Central memory CD8-positive, alpha-beta T cell (primary cell): ENCODE measurements at regions not wholly inside any gene's neighbourhood (a gene's known extent, or its start where the extent isn't known, plus 50 kb on each side); places are given as distances from the start of the nearest gene placed in this dataset.
"Not testable (repeated sequence)": the region's sequence is repeated elsewhere in the genome, so short reads cannot be mapped to it uniquely, and the experiment has no call there.

ENCODE experiments used
- ATAC-seq: fragments of 150-1000 bp; cut with Tn5 transposase; replicated peaks from 2 replicates; pipeline ENCODE4 v1.10.0; 2022; ENCODE audit warnings: mild to moderate bottlenecking, moderate FRiP score, moderate number of reproducible peaks; ENCODE audit not compliant: poor library complexity, severe bottlenecking; ENCODE audit errors: extremely low read depth
- DNase-seq, 2 donors: peaks; one replicate each; pipeline ENCODE4 v3.0.0; 2021; ENCODE audit warnings: low spot score in 2 of 2
- H3K27ac Mint-ChIP-seq: one replicate; pipeline ENCODE4 v1.8.0; 2022; ENCODE audit warnings: low read depth, mild to moderate bottlenecking, moderate library complexity, mixed read lengths
- H3K27me3 Mint-ChIP-seq: one replicate; pipeline ENCODE4 v1.8.0; 2022; ENCODE audit warnings: mixed read lengths
- H3K36me3 Mint-ChIP-seq: one replicate; pipeline ENCODE4 v1.8.0; 2022; ENCODE audit warnings: mild to moderate bottlenecking, moderate library complexity, mixed read lengths; ENCODE audit not compliant: insufficient read depth
- H3K4me1 Mint-ChIP-seq: one replicate; pipeline ENCODE4 v1.8.0; 2022; ENCODE audit warnings: mixed read lengths
- H3K4me3 Mint-ChIP-seq: one replicate; pipeline ENCODE4 v1.8.0; 2022; ENCODE audit warnings: mild to moderate bottlenecking, moderate library complexity, mixed read lengths
- H3K9me3 Mint-ChIP-seq: one replicate; pipeline ENCODE4 v1.8.0; 2022; ENCODE audit warnings: mixed read lengths

DNA sequence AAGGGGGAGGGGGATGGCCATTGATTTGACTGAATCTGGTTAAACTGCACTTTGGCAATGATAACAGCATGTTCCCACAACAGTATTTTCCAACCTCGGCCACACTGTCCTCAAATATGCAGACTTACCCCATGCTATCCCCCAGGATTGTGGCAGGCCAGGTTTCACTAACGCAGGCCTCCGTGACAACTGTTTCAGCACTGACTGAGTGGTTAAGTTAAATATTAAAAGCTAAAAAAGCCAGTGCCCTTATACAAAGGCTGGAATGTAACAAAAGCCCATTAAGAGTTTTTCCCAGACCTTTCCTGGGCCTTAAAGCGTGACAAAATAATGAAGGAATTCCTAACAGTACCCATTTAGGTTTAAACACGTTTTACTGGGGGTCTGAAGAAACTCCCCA lies 202.9 kb downstream of the USP25 start:
- H3K36me3 Mint-ChIP-seq = no peaks in the 10 kb centered on the region
- H3K27ac Mint-ChIP-seq = no peak overlapping the region
- no peak for DNase-seq
- H3K4me3 Mint-ChIP-seq = no peak overlapping the region
- H3K4me1 Mint-ChIP-seq = no peaks in the 10 kb centered on the region
- H3K9me3 Mint-ChIP-seq = no peaks in the 10 kb centered on the region
- H3K27me3 Mint-ChIP-seq = peaks cover 40% of the 10 kb centered on the region
- no peak for ATAC-seq

DNA sequence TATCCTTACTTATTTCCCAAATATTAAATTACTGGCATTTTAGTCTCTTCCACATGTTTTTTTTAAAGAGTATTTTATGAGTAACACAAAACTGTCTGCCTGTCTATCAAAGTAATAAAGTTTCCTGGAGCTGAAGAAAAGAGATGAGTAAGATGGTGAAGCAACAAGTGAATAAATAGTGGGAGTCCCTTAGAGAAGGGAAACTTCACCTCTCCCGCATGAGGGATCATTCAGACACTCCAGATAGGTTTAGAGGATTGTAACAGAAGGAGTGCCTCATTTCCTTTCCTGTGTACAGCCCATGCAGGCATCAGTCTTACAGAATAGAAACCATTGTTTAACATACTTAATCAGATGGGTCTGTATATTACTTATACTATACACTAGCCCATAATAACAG lies 205.7 kb downstream of the USP25 start:
- Mint-ChIP-seq H3K27me3 (peaks cover 31% of the 10 kb centered on the region), H3K27ac (no peak overlapping the region), H3K4me3 (no peak overlapping the region), H3K9me3 (no peaks in the 10 kb centered on the region), H3K4me1 (no peaks in the 10 kb centered on the region), H3K36me3 (no peaks in the 10 kb centered on the region)
- DNase-seq = no peak
- no peak for ATAC-seq

DNA sequence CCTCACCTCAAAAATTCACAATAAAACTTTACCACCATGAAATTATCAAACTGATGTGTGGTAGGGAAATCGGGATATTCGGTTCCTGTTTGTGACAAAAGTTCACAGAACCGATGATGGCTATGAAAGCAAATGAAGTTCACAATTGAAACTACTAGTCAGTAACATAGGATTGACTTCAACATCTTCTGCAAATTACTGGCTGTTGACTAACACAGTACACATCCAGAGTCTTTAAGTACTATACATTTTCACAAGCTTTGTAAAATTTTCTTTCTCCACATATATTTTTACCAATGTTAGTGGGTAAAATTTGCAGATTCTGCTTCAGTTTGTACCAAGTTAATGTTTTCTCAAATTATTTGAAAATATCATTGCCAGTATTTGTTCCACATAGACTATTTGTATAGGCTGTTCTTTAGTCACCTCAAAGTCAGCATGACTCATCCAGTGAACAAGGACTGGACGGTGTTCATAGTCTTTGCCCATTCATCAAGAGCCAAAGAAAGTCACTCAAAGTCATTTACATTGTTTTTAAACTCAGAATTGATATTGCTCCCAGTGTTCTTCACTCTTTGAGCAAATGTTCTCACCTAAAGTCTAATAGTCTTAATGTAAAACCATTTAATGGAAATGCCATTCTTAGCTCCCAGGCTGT lies 213.4 kb downstream of the USP25 start:
- ATAC-seq (no peak), DNase-seq (no peak)
- H3K36me3 Mint-ChIP-seq = no peaks in the 10 kb centered on the region
- no peak overlapping the region for H3K27ac Mint-ChIP-seq
- peaks cover 26% of the 10 kb centered on the region for H3K27me3 Mint-ChIP-seq
- no peak overlapping the region for H3K4me3 Mint-ChIP-seq
- H3K4me1 Mint-ChIP-seq = no peaks in the 10 kb centered on the region
- H3K9me3 Mint-ChIP-seq = no peaks in the 10 kb centered on the region

DNA sequence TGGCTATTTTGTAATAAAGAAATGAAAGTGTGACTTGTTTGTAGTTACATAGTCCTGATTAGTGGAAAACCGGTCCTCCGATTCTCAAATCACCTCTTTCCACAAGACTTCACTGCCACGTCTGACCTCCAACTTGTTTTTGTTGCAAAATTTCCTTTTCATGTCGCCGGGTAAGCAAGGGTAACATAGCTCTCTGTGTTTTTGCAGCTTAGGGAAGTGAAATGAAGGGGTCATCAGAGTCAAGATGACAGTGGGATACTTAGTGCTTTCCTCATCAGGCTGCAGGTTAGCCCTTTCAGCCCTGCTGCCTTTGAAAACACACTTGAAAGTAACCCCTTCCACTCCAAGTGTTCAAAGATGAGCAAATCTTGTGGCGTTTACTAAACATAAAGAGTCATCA lies 217.9 kb downstream of the USP25 start:
- Mint-ChIP-seq H3K27ac (no peak overlapping the region), H3K36me3 (no peaks in the 10 kb centered on the region), H3K27me3 (peaks cover 41% of the 10 kb centered on the region), H3K9me3 (peaks cover 10% of the 10 kb centered on the region), H3K4me3 (no peak overlapping the region), H3K4me1 (no peaks in the 10 kb centered on the region)
- DNase-seq (no peak), ATAC-seq (no peak)

DNA sequence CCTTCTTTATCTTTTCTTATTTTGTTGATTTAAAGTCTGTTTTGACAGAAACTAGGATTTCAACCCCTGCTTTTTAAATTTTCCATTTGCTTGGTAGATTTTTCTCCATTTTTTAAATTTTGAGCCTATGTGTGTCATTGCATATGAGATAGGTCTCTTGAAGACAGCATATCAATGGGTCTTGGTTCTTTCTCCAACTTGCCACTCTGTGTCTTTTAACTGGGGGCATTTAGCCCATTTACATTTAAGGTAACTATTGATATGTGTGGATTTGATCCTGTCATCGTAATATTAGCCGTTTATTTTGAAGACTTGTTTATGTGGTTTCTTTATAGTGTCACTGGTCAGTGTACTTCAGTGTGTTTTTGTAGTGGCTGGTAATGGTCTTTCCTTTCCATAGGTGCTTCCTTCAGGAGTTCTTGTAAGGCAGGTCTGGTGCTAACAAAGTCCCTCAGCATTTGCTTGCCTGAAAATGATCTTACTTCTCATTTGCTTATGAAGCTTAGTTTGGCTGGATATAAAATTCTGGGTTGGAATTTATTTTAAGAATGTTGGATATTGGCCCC lies 223.9 kb downstream of the USP25 start:
- Mint-ChIP-seq H3K27me3 (peaks cover 30% of the 10 kb centered on the region), H3K4me1 (no peaks in the 10 kb centered on the region), H3K4me3 (no peak overlapping the region), H3K9me3 (peaks cover 24% of the 10 kb centered on the region), H3K36me3 (no peaks in the 10 kb centered on the region), H3K27ac (no peak overlapping the region)
- DNase-seq (no peak), ATAC-seq (no peak)

DNA sequence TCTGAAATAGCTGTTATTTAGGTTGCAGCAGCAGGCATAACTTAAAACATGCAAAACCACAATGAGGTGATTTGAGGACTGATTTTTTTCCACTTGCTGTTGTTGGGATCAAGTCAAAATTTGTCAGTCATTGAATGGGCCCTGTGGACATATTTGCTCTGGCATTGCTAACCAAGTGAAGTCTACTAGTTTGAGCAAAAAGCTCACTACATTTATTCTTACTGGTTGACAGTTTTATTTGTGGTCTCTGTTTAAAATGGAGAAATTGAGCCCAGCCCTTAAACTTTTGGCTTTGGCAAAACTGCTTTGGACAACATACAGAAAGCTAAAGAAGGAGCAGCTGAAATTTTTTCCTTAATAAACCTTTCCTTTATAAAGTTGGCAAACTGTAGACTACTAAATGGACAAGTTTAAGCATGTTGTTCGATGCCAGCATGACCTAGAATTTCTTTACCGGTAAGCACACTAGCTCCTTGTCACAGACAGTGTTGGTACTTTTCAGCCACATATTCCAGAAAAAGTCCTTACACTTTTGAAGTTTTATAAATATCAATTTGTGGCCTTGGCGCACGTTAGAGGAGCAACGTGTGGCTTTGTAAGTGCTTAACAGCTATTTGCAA lies 234.6 kb downstream of the USP25 start:
- H3K36me3 Mint-ChIP-seq = peaks cover 3% of the 10 kb centered on the region
- no peaks in the 10 kb centered on the region for H3K9me3 Mint-ChIP-seq
- H3K4me1 Mint-ChIP-seq = no peaks in the 10 kb centered on the region
- DNase-seq (no peak), ATAC-seq (no peak)
- H3K27ac Mint-ChIP-seq = no peak overlapping the region
- no peak overlapping the region for H3K4me3 Mint-ChIP-seq
- H3K27me3 Mint-ChIP-seq = peaks cover 4% of the 10 kb centered on the region

DNA sequence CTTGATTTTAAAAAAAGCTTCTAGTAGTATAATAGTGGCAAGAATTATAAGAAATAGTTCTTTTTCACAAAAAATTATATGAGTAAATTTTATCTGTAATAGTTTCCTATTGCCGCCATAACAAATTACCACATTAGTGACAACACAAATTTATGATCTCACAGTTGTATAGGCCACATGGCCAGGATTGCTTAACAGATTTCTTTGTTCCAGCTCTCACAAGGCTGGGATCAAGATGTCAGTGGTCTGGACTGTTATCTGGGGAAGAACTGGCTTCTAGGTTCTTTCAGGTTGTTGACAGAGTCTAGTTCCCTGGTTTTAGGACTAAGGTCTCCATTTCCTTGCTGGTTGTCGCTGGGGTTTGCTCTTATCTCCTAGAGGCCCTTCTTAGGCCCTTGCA lies 236.4 kb downstream of the USP25 start:
- no peaks in the 10 kb centered on the region for H3K4me1 Mint-ChIP-seq
- H3K27ac Mint-ChIP-seq = no peak overlapping the region
- H3K4me3 Mint-ChIP-seq = no peak overlapping the region
- ATAC-seq = no peak
- DNase-seq = no peak
- H3K27me3 Mint-ChIP-seq = peaks cover 11% of the 10 kb centered on the region
- H3K36me3 Mint-ChIP-seq = peaks cover 2% of the 10 kb centered on the region
- H3K9me3 Mint-ChIP-seq = no peaks in the 10 kb centered on the region

DNA sequence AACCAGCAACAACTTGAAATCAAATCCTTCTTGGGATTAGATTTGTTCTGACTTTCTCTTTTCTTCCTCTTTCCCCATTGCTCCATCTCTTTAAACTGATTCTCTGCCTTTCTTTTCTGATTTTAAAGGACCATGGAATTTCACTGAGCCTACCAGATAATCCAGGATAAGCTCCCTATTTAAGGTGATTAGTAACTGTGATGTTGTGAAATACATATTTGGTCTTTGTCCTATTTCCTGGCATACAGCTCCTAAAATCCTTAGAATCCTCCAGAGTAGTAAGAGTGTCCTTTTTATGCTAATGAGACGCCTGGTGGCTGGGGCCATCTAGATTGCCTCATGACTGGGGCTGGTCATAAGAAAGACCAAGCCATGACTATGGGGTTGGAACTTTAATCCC lies 236.9 kb downstream of the USP25 start:
- no peak overlapping the region for H3K27ac Mint-ChIP-seq
- no peak for ATAC-seq
- H3K36me3 Mint-ChIP-seq = peaks cover 2% of the 10 kb centered on the region
- peaks cover 11% of the 10 kb centered on the region for H3K27me3 Mint-ChIP-seq
- DNase-seq = no peak
- no peaks in the 10 kb centered on the region for H3K9me3 Mint-ChIP-seq
- no peaks in the 10 kb centered on the region for H3K4me1 Mint-ChIP-seq
- no peak overlapping the region for H3K4me3 Mint-ChIP-seq

DNA sequence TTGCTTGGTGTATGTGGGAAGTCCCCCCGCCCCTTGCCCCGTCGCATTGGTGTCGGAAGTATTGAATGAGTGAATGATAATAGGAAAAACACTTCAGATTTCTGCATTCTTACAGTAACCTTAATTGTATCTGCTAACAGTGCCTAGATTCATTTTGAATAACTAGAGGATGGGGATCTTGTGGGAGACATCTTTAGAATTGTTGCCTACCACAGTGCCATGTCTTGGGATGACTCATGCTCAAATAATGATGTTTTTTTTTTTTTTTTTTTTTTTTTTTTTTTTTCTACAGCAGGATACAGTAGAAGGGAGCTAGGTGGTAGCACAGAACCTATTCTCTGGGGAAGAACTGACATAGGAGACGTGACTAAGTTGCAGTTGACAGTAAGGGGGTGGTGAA lies 237.9 kb downstream of the USP25 start:
- Mint-ChIP-seq H3K4me1 (no peaks in the 10 kb centered on the region), H3K36me3 (peaks cover 2% of the 10 kb centered on the region), H3K4me3 (no peak overlapping the region), H3K27ac (no peak overlapping the region), H3K9me3 (no peaks in the 10 kb centered on the region), H3K27me3 (peaks cover 11% of the 10 kb centered on the region)
- ATAC-seq = no peak
- no peak for DNase-seq

DNA sequence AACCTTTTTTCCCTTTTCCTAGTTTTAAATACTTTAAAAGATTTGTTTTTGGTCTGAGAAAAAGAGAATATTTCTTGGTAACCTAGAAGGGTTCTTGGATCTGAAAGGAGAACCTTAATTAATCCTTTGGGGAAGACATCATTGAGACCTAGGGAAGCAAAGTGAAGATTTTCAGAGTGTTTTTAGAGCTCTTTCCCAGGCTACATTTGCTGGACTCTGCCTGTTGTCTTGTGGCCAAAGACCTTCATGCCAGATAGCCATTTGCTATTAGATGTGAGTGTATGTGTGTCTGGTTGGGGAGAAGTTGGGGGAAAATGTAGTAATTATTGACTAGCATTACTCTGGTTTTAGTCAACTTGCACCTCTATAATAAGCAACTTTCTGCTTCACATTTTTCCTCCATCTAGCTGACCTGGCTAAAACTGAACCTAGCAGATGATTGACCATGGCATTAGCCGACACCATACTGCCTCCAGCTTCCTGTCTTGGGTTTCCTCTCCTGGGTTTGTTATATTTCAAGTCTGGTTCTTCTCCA lies 239.1 kb downstream of the USP25 start:
- no peak for ATAC-seq

DNA sequence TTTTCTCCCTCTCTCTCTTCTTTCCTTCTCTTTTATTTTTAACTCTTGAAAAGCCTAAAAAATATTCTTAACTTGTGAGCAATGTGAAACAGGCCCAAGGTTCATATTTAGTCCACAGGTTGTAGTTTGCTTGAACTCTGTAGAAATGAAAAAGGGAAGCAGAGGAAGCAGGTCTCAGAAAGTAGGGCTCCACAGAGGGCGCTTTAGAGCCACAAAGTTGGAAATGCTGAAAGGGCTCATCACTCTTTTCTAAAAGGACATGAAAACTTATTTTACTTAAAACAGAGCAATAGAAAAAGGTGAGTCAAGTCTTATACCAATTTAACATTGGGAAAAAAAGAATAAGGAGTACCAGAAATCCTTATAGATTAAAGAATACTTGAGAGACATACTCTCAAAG lies 247.0 kb downstream of the USP25 start:
- Mint-ChIP-seq H3K27me3 (no peaks in the 10 kb centered on the region), H3K9me3 (no peaks in the 10 kb centered on the region), H3K4me1 (no peaks in the 10 kb centered on the region), H3K4me3 (no peak overlapping the region), H3K36me3 (no peaks in the 10 kb centered on the region), H3K27ac (no peak overlapping the region)
- DNase-seq = no peak
- no peak for ATAC-seq

More for the DNA sequence above, 239.1 kb downstream of the USP25 start:
- Mint-ChIP-seq H3K4me1 (no peaks in the 10 kb centered on the region), H3K9me3 (no peaks in the 10 kb centered on the region), H3K27ac (no peak overlapping the region), H3K27me3 (peaks cover 11% of the 10 kb centered on the region), H3K36me3 (peaks cover 2% of the 10 kb centered on the region), H3K4me3 (no peak overlapping the region)
- no peak for DNase-seq

DNA sequence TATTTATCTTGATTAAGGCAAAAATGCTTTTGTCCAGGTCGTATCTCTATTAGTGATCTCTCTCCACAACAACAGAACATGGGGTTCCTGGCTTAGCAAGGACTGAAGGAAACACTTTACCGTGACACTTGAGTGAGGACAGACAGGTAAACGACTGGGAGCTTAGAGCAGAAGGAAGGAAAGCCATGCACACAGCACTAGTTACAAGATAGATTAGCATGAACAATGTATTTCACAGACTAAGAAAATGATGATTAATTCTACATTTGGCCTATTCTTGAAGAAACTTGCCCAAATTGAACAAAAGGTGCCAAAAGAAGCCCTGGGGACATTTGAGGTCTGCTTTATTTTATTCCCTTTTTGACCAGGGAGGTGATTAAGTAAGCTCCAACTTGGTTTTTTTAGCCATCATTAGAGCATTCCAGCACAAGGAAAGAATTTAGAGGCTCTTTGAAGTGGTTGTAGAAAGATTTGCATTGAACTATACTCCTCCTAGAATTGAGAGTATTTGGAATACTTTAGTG lies 248.5 kb downstream of the USP25 start:
- no peaks in the 10 kb centered on the region for H3K36me3 Mint-ChIP-seq
- H3K4me1 Mint-ChIP-seq = no peaks in the 10 kb centered on the region
- H3K4me3 Mint-ChIP-seq = no peak overlapping the region
- no peaks in the 10 kb centered on the region for H3K9me3 Mint-ChIP-seq
- no peaks in the 10 kb centered on the region for H3K27me3 Mint-ChIP-seq
- DNase-seq (no peak), ATAC-seq (no peak)
- no peak overlapping the region for H3K27ac Mint-ChIP-seq

DNA sequence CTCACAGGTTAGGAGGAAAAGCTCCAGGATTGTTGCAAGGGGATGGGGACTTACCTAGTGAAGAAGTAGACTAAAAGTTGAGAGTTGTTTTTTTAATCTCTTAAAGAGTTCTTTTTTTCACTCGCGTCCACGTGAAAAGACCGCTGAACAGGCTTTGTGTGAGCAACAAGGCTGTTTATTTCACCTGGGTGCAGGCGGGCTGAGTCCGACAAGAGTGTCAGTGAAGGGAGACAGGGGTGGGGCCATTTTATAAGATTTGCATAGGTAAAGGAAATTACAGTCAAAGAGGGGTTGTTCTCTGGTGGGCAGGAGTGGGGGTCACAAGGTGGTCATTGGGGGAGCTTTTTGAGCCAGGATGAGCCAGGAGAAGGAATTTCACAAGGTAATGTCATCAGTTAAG lies 249.7 kb downstream of the USP25 start:
- not testable (repeated sequence) for DNase-seq, ATAC-seq, H3K9me3 Mint-ChIP-seq, H3K27ac Mint-ChIP-seq, H3K4me3 Mint-ChIP-seq, H3K4me1 Mint-ChIP-seq, H3K36me3 Mint-ChIP-seq, H3K27me3 Mint-ChIP-seq
